ENCODE measurements at regions not wholly inside any gene's neighbourhood (a gene's known extent, or its start where the extent isn't known, plus 50 kb on each side); places are given as distances from the start of the nearest gene placed in this dataset.

GRCh38 chr1:38179483-38179882 lies 132.9 kb upstream of the POU3F1 start:
- Histone ChIP-seq H3K4me3 (ENCODE audit: low read depth, low read length) (no peak overlapping the region), H3K79me2 (ENCODE audit: control insufficient read depth, insufficient read depth, low read length, poor library complexity) (no peaks in the 10 kb centered on the region), H3K9me3 (ENCODE audit: insufficient read depth, low read depth, low read length) (peaks cover 2% of the 10 kb centered on the region), H3K9ac (ENCODE audit: low read length) (peak overlapping the region; percentile 30), H3K36me3 (ENCODE audit: control insufficient read depth in 1 of 2, insufficient read depth in 2 of 2, low read length in 2 of 2) (no peaks in the 10 kb centered on the region), H3K79me1 (ENCODE audit: low read length) (no peaks in the 10 kb centered on the region), H4K8ac (ENCODE audit: low read depth, low read length) (no peak overlapping the region), H3K4ac (ENCODE audit: low read depth, low read length) (no peak overlapping the region), H2AK5ac (ENCODE audit: low read length) (no peak overlapping the region), H3K14ac (ENCODE audit: low read length) (no peak overlapping the region), H3K4me2 (ENCODE audit: low read length) (no peak overlapping the region), H2BK5ac (ENCODE audit: low read depth, low read length, poor library complexity) (no peak overlapping the region), H3K27me3 (ENCODE audit: insufficient read depth, low read length) (no peaks in the 10 kb centered on the region), H3K18ac (ENCODE audit: low read length) (no peak overlapping the region), H4K12ac (ENCODE audit: low read depth, low read length) (no peak overlapping the region), H3K27ac (ENCODE audit: low read depth, low read length) (no peak overlapping the region), H4K91ac (ENCODE audit: low read depth, low read length) (no peak overlapping the region), H3K23ac (ENCODE audit: low read length) (no peak overlapping the region), H3K4me1 (ENCODE audit: control insufficient read depth in 1 of 2, insufficient read depth in 2 of 2, low read length in 2 of 2) (no peaks in the 10 kb centered on the region), H2BK12ac (ENCODE audit: low read length) (no peak overlapping the region), H2BK120ac (ENCODE audit: insufficient read depth, low read length, poor library complexity) (no peak overlapping the region), H2AFZ (ENCODE audit: insufficient read depth, low read length, poor library complexity) (no peak overlapping the region)
- DNase-seq: no peak
- no CpG with 5 or more reads among the region's 8 CpGs for WGBS (ENCODE audit: extremely low coverage, insufficient coverage, insufficient read length)

- Histone ChIP-seq H3K36me3 (ENCODE audit: control insufficient read depth in 1 of 2, insufficient read depth in 2 of 2, low read length in 2 of 2) (no peaks in the 10 kb centered on the region), H3K4ac (ENCODE audit: low read depth, low read length) (no peak overlapping the region), H3K4me1 (ENCODE audit: control insufficient read depth in 1 of 2, insufficient read depth in 2 of 2, low read length in 2 of 2) (no peaks in the 10 kb centered on the region), H3K14ac (ENCODE audit: low read length) (no peak overlapping the region), H4K91ac (ENCODE audit: low read depth, low read length) (no peak overlapping the region), H3K4me3 (ENCODE audit: low read depth, low read length) (no peak overlapping the region), H4K8ac (ENCODE audit: low read depth, low read length) (no peak overlapping the region), H3K9me3 (ENCODE audit: insufficient read depth, low read depth, low read length) (peaks cover 2% of the 10 kb centered on the region), H3K18ac (ENCODE audit: low read length) (no peak overlapping the region), H2BK12ac (ENCODE audit: low read length) (no peak overlapping the region), H2BK5ac (ENCODE audit: low read depth, low read length, poor library complexity) (no peak overlapping the region), H3K23ac (ENCODE audit: low read length) (no peak overlapping the region), H2AK5ac (ENCODE audit: low read length) (no peak overlapping the region), H3K4me2 (ENCODE audit: low read length) (no peak overlapping the region), H2BK120ac (ENCODE audit: insufficient read depth, low read length, poor library complexity) (no peak overlapping the region), H2AFZ (ENCODE audit: insufficient read depth, low read length, poor library complexity) (no peak overlapping the region), H3K79me1 (ENCODE audit: low read length) (no peaks in the 10 kb centered on the region), H3K27ac (ENCODE audit: low read depth, low read length) (no peak overlapping the region), H4K12ac (ENCODE audit: low read depth, low read length) (no peak overlapping the region), H3K79me2 (ENCODE audit: control insufficient read depth, insufficient read depth, low read length, poor library complexity) (no peaks in the 10 kb centered on the region), H3K9ac (ENCODE audit: low read length) (no peak overlapping the region), H3K27me3 (ENCODE audit: insufficient read depth, low read length) (no peaks in the 10 kb centered on the region)
- no CpG with 5 or more reads among the region's 6 CpGs for WGBS (ENCODE audit: extremely low coverage, insufficient coverage, insufficient read length)
- DNase-seq: no peak
Observed at GRCh38 chr1:38178216-38178615, 131.6 kb upstream of the POU3F1 start.

GRCh38 chr1:38175121-38175520 lies 128.5 kb upstream of the POU3F1 start:
- DNase-seq: no peak
- H3K36me3 ChIP-seq (ENCODE audit: control insufficient read depth in 1 of 2, insufficient read depth in 2 of 2, low read length in 2 of 2): no peaks in the 10 kb centered on the region
- no peak overlapping the region for H3K4ac ChIP-seq (ENCODE audit: low read depth, low read length)
- no peak overlapping the region for H4K91ac ChIP-seq (ENCODE audit: low read depth, low read length)
- no peak overlapping the region for H3K18ac ChIP-seq (ENCODE audit: low read length)
- H3K14ac ChIP-seq (ENCODE audit: low read length): no peak overlapping the region
- no peaks in the 10 kb centered on the region for H3K4me1 ChIP-seq (ENCODE audit: control insufficient read depth in 1 of 2, insufficient read depth in 2 of 2, low read length in 2 of 2)
- no peak overlapping the region for H3K27ac ChIP-seq (ENCODE audit: low read depth, low read length)
- no peak overlapping the region for H2BK120ac ChIP-seq (ENCODE audit: insufficient read depth, low read length, poor library complexity)
- H2AK5ac ChIP-seq (ENCODE audit: low read length): no peak overlapping the region
- H3K9ac ChIP-seq (ENCODE audit: low read length): no peak overlapping the region
- no peak overlapping the region for H2BK5ac ChIP-seq (ENCODE audit: low read depth, low read length, poor library complexity)
- peaks cover 2% of the 10 kb centered on the region for H3K9me3 ChIP-seq (ENCODE audit: insufficient read depth, low read depth, low read length)
- no peaks in the 10 kb centered on the region for H3K27me3 ChIP-seq (ENCODE audit: insufficient read depth, low read length)
- no CpG with 5 or more reads among the region's 9 CpGs for WGBS (ENCODE audit: extremely low coverage, insufficient coverage, insufficient read length)
- no peak overlapping the region for H2BK12ac ChIP-seq (ENCODE audit: low read length)
- H4K8ac ChIP-seq (ENCODE audit: low read depth, low read length): no peak overlapping the region
- no peak overlapping the region for H3K4me2 ChIP-seq (ENCODE audit: low read length)
- H3K4me3 ChIP-seq (ENCODE audit: low read depth, low read length): no peak overlapping the region
- H2AFZ ChIP-seq (ENCODE audit: insufficient read depth, low read length, poor library complexity): no peak overlapping the region
- no peaks in the 10 kb centered on the region for H3K79me1 ChIP-seq (ENCODE audit: low read length)
- H3K23ac ChIP-seq (ENCODE audit: low read length): no peak overlapping the region
- H4K12ac ChIP-seq (ENCODE audit: low read depth, low read length): no peak overlapping the region
- no peaks in the 10 kb centered on the region for H3K79me2 ChIP-seq (ENCODE audit: control insufficient read depth, insufficient read depth, low read length, poor library complexity)

- DNase-seq: no peak
- H4K8ac ChIP-seq (ENCODE audit: low read depth, low read length): no peak overlapping the region
- no peak overlapping the region for H2BK5ac ChIP-seq (ENCODE audit: low read depth, low read length, poor library complexity)
- no peak overlapping the region for H3K9ac ChIP-seq (ENCODE audit: low read length)
- H3K4me2 ChIP-seq (ENCODE audit: low read length): no peak overlapping the region
- no peak overlapping the region for H3K4me3 ChIP-seq (ENCODE audit: low read depth, low read length)
- H2BK12ac ChIP-seq (ENCODE audit: low read length): no peak overlapping the region
- H3K4ac ChIP-seq (ENCODE audit: low read depth, low read length): no peak overlapping the region
- H3K36me3 ChIP-seq (ENCODE audit: control insufficient read depth in 1 of 2, insufficient read depth in 2 of 2, low read length in 2 of 2): no peaks in the 10 kb centered on the region
- H2AK5ac ChIP-seq (ENCODE audit: low read length): no peak overlapping the region
- no peak overlapping the region for H4K12ac ChIP-seq (ENCODE audit: low read depth, low read length)
- H3K79me2 ChIP-seq (ENCODE audit: control insufficient read depth, insufficient read depth, low read length, poor library complexity): no peaks in the 10 kb centered on the region
- H3K79me1 ChIP-seq (ENCODE audit: low read length): no peaks in the 10 kb centered on the region
- H3K18ac ChIP-seq (ENCODE audit: low read length): no peak overlapping the region
- H2BK120ac ChIP-seq (ENCODE audit: insufficient read depth, low read length, poor library complexity): no peak overlapping the region
- peaks cover 2% of the 10 kb centered on the region for H3K9me3 ChIP-seq (ENCODE audit: insufficient read depth, low read depth, low read length)
- no peak overlapping the region for H3K23ac ChIP-seq (ENCODE audit: low read length)
- no CpG with 5 or more reads among the region's 5 CpGs for WGBS (ENCODE audit: extremely low coverage, insufficient coverage, insufficient read length)
- no peak overlapping the region for H3K14ac ChIP-seq (ENCODE audit: low read length)
- H3K27ac ChIP-seq (ENCODE audit: low read depth, low read length): no peak overlapping the region
- no peaks in the 10 kb centered on the region for H3K4me1 ChIP-seq (ENCODE audit: control insufficient read depth in 1 of 2, insufficient read depth in 2 of 2, low read length in 2 of 2)
- no peak overlapping the region for H2AFZ ChIP-seq (ENCODE audit: insufficient read depth, low read length, poor library complexity)
- H3K27me3 ChIP-seq (ENCODE audit: insufficient read depth, low read length): no peaks in the 10 kb centered on the region
- H4K91ac ChIP-seq (ENCODE audit: low read depth, low read length): no peak overlapping the region
Observed at GRCh38 chr1:38173848-38174247, 127.3 kb upstream of the POU3F1 start.

Measured in trophoblast cell (in vitro differentiated cells and primary cell).